OCI-LY3 (cell line): ENCODE measurements at regions not wholly inside any gene's neighbourhood (a gene's known extent, or its start where the extent isn't known, plus 50 kb on each side); places are given as distances from the start of the nearest gene placed in this dataset.
"Not testable (repeated sequence)": the region's sequence is repeated elsewhere in the genome, so short reads cannot be mapped to it uniquely, and the experiment has no call there.

Experiments
- CTCF ChIP-seq: fragments of 200-600, 300-600 bp; sonication (generic); IDR thresholded peaks from 2 replicates; pipeline ENCODE4 v1.5.1; 2014; ENCODE audit warnings: antibody characterized with exemption, low read length, low read depth
- EZH2phosphoT487 ChIP-seq: fragments of 200-600 bp; shearing (Covaris generic); IDR thresholded peaks from 2 replicates; pipeline ENCODE4 v1.6.1; 2018; ENCODE audit warnings: antibody characterized with exemption, mixed run types, low read depth

- TF ChIP-seq EZH2phosphoT487, CTCF: not testable (repeated sequence)
These were observed 5481.5 kb upstream of the TPTE start for GRCh38 chr21:5039926-5040325.
